ENCODE measurements at regions not wholly inside any gene's neighbourhood (a gene's known extent, or its start where the extent isn't known, plus 50 kb on each side); places are given as distances from the start of the nearest gene placed in this dataset.

DNA sequence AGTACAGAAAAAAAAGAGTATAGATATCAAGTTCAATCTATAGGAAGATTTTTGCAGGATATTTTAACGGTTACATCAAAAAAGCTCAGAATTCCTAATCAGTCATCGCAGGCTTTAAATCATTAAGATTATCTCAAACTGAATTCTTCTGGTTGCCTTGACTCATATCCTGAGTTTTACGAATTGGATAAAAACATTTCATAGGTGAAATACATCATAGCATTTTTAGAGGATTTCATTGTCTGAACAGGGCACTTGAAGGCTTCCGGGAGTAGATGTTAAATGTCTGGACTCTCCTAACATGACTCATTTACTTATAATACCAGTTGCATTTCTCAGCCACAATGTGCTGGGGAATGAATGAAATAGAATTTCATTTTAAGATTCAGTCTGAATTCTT is 2216.6 kb upstream of the RAG2 start:
- ATAC-seq: no peak
- no peaks in the 10 kb centered on the region for H3K36me3 ChIP-seq (ENCODE audit: low read depth)
- DNase-seq: no peak
- intact Hi-C loops (cut with DNase I, micrococcal nuclease): no loop called here
- H3K4me3 ChIP-seq: no peak overlapping the region
- no peak for TF ChIP-seq CTCF (IDR thresholded peaks at IDR 0.05)
- H3K9me3 ChIP-seq: no peaks in the 10 kb centered on the region
- H3K4me1 ChIP-seq (ENCODE audit: low read depth): no peaks in the 10 kb centered on the region

- no peaks in the 10 kb centered on the region for H3K36me3 ChIP-seq (ENCODE audit: low read depth)
- no peak for TF ChIP-seq CTCF (IDR thresholded peaks at IDR 0.05)
- intact Hi-C loops (cut with DNase I, micrococcal nuclease): no loop called here
- ATAC-seq (no peak), DNase-seq (no peak)
- H3K4me3 ChIP-seq: no peak overlapping the region
- H3K9me3 ChIP-seq: no peaks in the 10 kb centered on the region
- H3K4me1 ChIP-seq (ENCODE audit: low read depth): no peaks in the 10 kb centered on the region
Measured at GRCh38 chr11:38809521-38809920, 2211.5 kb upstream of the RAG2 start.

DNA sequence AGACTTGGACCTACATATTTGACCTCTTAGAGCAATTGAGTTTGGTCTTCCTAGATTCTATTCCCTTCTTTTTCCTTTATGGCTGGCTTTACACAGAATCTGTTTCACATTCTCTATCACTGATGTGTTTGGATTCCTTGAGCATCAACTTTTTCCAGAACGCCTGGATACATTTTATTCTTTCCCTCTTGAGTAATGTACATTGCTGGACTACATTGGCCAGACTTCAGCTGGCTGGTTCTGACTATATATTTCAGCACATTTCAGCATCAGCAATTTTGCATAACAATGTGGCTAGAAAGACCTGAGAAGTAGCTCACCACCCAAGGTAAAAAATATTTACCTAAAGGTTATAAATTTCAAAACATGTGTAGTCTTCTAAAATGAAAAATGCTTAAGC is 2198.2 kb upstream of the RAG2 start:
- no peaks in the 10 kb centered on the region for H3K9me3 ChIP-seq
- DNase-seq (no peak), ATAC-seq (no peak)
- no peak for TF ChIP-seq CTCF (IDR thresholded peaks at IDR 0.05)
- H3K4me3 ChIP-seq: no peak overlapping the region
- H3K36me3 ChIP-seq (ENCODE audit: low read depth): no peaks in the 10 kb centered on the region
- H3K4me1 ChIP-seq (ENCODE audit: low read depth): no peaks in the 10 kb centered on the region
- intact Hi-C loops (cut with DNase I, micrococcal nuclease): no loop called here

DNA sequence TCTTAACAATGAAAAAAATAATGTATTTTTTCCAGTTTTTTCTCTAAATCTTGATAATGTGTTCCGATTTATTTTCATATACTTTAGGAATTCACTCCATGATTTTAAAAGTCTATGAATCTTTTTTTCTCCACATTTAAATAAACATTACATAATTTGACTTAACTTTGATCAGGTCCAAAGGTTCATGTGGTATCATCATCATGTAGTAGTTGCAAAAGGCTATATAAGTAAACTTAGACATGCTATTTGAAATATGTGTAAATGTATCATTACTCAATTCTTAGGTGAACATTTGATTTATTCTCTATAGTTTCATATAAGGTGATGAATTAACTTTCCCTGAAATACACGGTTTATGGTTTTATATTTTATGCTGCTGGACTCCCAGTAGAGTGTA is 2197.0 kb upstream of the RAG2 start:
- TF ChIP-seq CTCF (IDR thresholded peaks at IDR 0.05): no peak
- H3K36me3 ChIP-seq (ENCODE audit: low read depth): no peaks in the 10 kb centered on the region
- H3K4me3 ChIP-seq: no peak overlapping the region
- H3K4me1 ChIP-seq (ENCODE audit: low read depth): no peaks in the 10 kb centered on the region
- intact Hi-C loops (cut with DNase I, micrococcal nuclease): no loop called here
- DNase-seq (no peak), ATAC-seq (no peak)
- H3K9me3 ChIP-seq: no peaks in the 10 kb centered on the region

DNA sequence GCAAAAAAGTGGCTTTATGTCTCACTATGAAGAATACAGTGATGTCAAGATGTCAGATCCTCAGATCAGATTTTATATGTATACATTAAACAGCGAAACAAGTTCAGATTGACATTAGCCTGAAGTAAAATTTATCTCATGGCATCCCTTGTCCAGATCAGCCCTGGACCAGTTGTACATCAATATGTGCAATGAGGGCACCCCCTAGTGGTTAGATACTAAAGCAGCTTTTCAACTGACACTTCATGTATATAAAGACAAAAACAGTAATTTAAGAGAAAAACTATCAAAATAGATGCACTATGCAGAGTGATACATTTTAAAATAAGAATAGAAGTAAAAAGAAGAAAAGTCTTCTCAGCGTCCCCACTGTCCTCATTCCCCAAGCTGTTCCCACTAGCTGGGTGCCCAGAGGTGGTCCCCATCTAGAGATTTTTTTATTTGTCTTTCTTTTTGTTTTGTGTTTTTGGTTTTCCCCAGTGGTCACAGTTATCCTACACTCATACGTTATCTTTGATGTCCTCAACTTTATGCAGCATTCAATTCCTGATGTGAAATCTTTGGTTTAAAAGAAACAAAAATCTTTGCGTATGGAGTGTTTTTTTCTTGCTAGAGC is 2193.4 kb upstream of the RAG2 start:
- intact Hi-C loops (cut with DNase I, micrococcal nuclease): no loop called here
- Histone ChIP-seq H3K4me1 (ENCODE audit: low read depth) (no peaks in the 10 kb centered on the region), H3K36me3 (ENCODE audit: low read depth) (no peaks in the 10 kb centered on the region), H3K4me3 (no peak overlapping the region), H3K9me3 (no peaks in the 10 kb centered on the region)
- DNase-seq: peak in 1 of 3 donors; percentile 51
- TF ChIP-seq CTCF (IDR thresholded peaks at IDR 0.05): peak; percentile 33
- ATAC-seq: no peak

DNA sequence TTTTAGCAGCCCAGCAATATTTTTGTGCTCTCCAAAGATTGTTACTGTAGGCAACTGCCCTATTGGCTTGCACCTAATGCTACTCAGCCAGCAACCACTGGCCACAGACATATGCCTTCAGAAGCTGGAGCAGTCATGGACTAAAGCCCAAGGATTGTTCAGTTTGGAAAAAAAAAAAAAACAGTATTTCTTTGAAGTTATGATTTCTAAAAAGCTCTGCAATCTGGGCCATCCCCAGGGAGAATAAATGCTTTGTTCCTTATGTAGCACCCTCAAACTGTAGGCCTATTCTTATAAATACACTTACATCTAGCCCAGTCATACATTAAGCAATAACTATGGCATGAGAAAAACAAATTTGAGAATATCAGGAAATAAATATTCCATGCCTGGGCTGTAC is 2190.5 kb upstream of the RAG2 start:
- Histone ChIP-seq H3K9me3 (no peaks in the 10 kb centered on the region), H3K36me3 (ENCODE audit: low read depth) (no peaks in the 10 kb centered on the region), H3K4me3 (no peak overlapping the region), H3K4me1 (ENCODE audit: low read depth) (no peaks in the 10 kb centered on the region)
- no peak for DNase-seq
- intact Hi-C loops (cut with DNase I, micrococcal nuclease): no loop called here
- ATAC-seq: no peak
- no peak for TF ChIP-seq CTCF (IDR thresholded peaks at IDR 0.05)

Data from mucosa of descending colon (tissue), 3 donors.